Stimulated activated effector memory CD8-positive, alpha-beta T cell treated with anti-CD3 and anti-CD28 coated beads, Interleukin-12 subunit alpha, Interleukin-12 subunit beta, amount 100 ng/mL, for 72 hours (primary cell): ENCODE measurements at regions not wholly inside any gene's neighbourhood (a gene's known extent, or its start where the extent isn't known, plus 50 kb on each side); places are given as distances from the start of the nearest gene placed in this dataset.

Experiments used
- ATAC-seq: fragments of 150-1000 bp; cut with Tn5 transposase; 2 replicates; pipeline ENCODE4 v1.10.0; 2021
- DNase-seq, 2 donors: peaks; one replicate each; pipeline ENCODE4 v3.0.0; 2021 to 2022; ENCODE audit warnings: low spot score in 2 of 2
- H3K27ac Mint-ChIP-seq: one replicate; pipeline ENCODE4 v1.8.0; 2022; ENCODE audit warnings: mild to moderate bottlenecking, mixed read lengths
- H3K36me3 Mint-ChIP-seq: one replicate; pipeline ENCODE4 v1.8.0; 2022; ENCODE audit warnings: mild to moderate bottlenecking, mixed read lengths
- H3K4me1 Mint-ChIP-seq: one replicate; pipeline ENCODE4 v1.8.0; 2022; ENCODE audit warnings: mixed read lengths
- H3K4me3 Mint-ChIP-seq: one replicate; pipeline ENCODE4 v1.8.0; 2022; ENCODE audit warnings: mild to moderate bottlenecking, mixed read lengths
- H3K9me3 Mint-ChIP-seq: one replicate; pipeline ENCODE4 v1.8.0; 2022; ENCODE audit warnings: mixed read lengths

GRCh38 chrX:39669668-39670067 lies 428.1 kb downstream of the BCOR start:
- Mint-ChIP-seq H3K36me3 (no peaks in the 10 kb centered on the region), H3K9me3 (no peaks in the 10 kb centered on the region), H3K27ac (no peak overlapping the region), H3K4me1 (no peaks in the 10 kb centered on the region), H3K4me3 (no peak overlapping the region)
- ATAC-seq, result no peak
- no peak for DNase-seq

GRCh38 chrX:39670281-39670680 lies 427.5 kb downstream of the BCOR start:
- H3K36me3 Mint-ChIP-seq, result no peaks in the 10 kb centered on the region
- H3K4me1 Mint-ChIP-seq, result no peaks in the 10 kb centered on the region
- no peak for ATAC-seq
- DNase-seq, result no peak
- H3K4me3 Mint-ChIP-seq, result no peak overlapping the region
- H3K9me3 Mint-ChIP-seq, result no peaks in the 10 kb centered on the region
- no peak overlapping the region for H3K27ac Mint-ChIP-seq

GRCh38 chrX:39672405-39672804 lies 425.4 kb downstream of the BCOR start:
- H3K36me3 Mint-ChIP-seq, result no peaks in the 10 kb centered on the region
- no peak overlapping the region for H3K4me3 Mint-ChIP-seq
- H3K9me3 Mint-ChIP-seq, result no peaks in the 10 kb centered on the region
- ATAC-seq (no peak), DNase-seq (no peak)
- no peak overlapping the region for H3K27ac Mint-ChIP-seq
- H3K4me1 Mint-ChIP-seq, result no peaks in the 10 kb centered on the region

- ATAC-seq (no peak), DNase-seq (no peak)
- H3K36me3 Mint-ChIP-seq, result no peaks in the 10 kb centered on the region
- H3K9me3 Mint-ChIP-seq, result no peaks in the 10 kb centered on the region
- H3K4me1 Mint-ChIP-seq, result no peaks in the 10 kb centered on the region
- H3K4me3 Mint-ChIP-seq, result no peak overlapping the region
- no peak overlapping the region for H3K27ac Mint-ChIP-seq
Observed at GRCh38 chrX:39674490-39675161, 423.1 kb downstream of the BCOR start.

GRCh38 chrX:39675162-39675553 lies 422.6 kb downstream of the BCOR start:
- no peak overlapping the region for H3K4me3 Mint-ChIP-seq
- no peaks in the 10 kb centered on the region for H3K9me3 Mint-ChIP-seq
- ATAC-seq, result no peak
- no peak for DNase-seq
- no peaks in the 10 kb centered on the region for H3K36me3 Mint-ChIP-seq
- H3K27ac Mint-ChIP-seq, result no peak overlapping the region
- H3K4me1 Mint-ChIP-seq, result no peaks in the 10 kb centered on the region

- no peak for ATAC-seq
- no peak for DNase-seq
- Mint-ChIP-seq H3K4me1 (no peaks in the 10 kb centered on the region), H3K36me3 (no peaks in the 10 kb centered on the region), H3K9me3 (no peaks in the 10 kb centered on the region), H3K27ac (no peak overlapping the region), H3K4me3 (no peak overlapping the region)
Observed at GRCh38 chrX:39675619-39676018, 422.1 kb downstream of the BCOR start.

GRCh38 chrX:39676434-39676833 lies 421.3 kb downstream of the BCOR start:
- H3K4me1 Mint-ChIP-seq, result no peaks in the 10 kb centered on the region
- no peaks in the 10 kb centered on the region for H3K9me3 Mint-ChIP-seq
- no peak for DNase-seq
- ATAC-seq, result no peak
- H3K36me3 Mint-ChIP-seq, result no peaks in the 10 kb centered on the region
- no peak overlapping the region for H3K27ac Mint-ChIP-seq
- no peak overlapping the region for H3K4me3 Mint-ChIP-seq

GRCh38 chrX:39677585-39677977 lies 420.2 kb downstream of the BCOR start:
- H3K27ac Mint-ChIP-seq, result no peak overlapping the region
- no peaks in the 10 kb centered on the region for H3K9me3 Mint-ChIP-seq
- H3K4me3 Mint-ChIP-seq, result no peak overlapping the region
- no peaks in the 10 kb centered on the region for H3K36me3 Mint-ChIP-seq
- H3K4me1 Mint-ChIP-seq, result no peaks in the 10 kb centered on the region
- DNase-seq, result no peak
- no peak for ATAC-seq

- Mint-ChIP-seq H3K4me1 (no peaks in the 10 kb centered on the region), H3K9me3 (no peaks in the 10 kb centered on the region)
- ATAC-seq, result no peak
Observed at GRCh38 chrX:39677978-39678791, 419.6 kb downstream of the BCOR start.

GRCh38 chrX:39678914-39679313 lies 418.8 kb downstream of the BCOR start:
- no peaks in the 10 kb centered on the region for H3K4me1 Mint-ChIP-seq
- no peak overlapping the region for H3K27ac Mint-ChIP-seq
- no peaks in the 10 kb centered on the region for H3K9me3 Mint-ChIP-seq
- ATAC-seq (no peak), DNase-seq (no peak)
- no peaks in the 10 kb centered on the region for H3K36me3 Mint-ChIP-seq
- H3K4me3 Mint-ChIP-seq, result no peak overlapping the region

More at GRCh38 chrX:39677978-39678791, 419.6 kb downstream of the BCOR start:
- no peak for DNase-seq
- H3K27ac Mint-ChIP-seq, result no peak overlapping the region
- H3K36me3 Mint-ChIP-seq, result no peaks in the 10 kb centered on the region
- H3K4me3 Mint-ChIP-seq, result no peak overlapping the region

- no peaks in the 10 kb centered on the region for H3K4me1 Mint-ChIP-seq
- no peaks in the 10 kb centered on the region for H3K9me3 Mint-ChIP-seq
- DNase-seq (no peak), ATAC-seq (no peak)
- no peak overlapping the region for H3K27ac Mint-ChIP-seq
- no peaks in the 10 kb centered on the region for H3K36me3 Mint-ChIP-seq
- no peak overlapping the region for H3K4me3 Mint-ChIP-seq
Observed at GRCh38 chrX:39679497-39680157, 418.1 kb downstream of the BCOR start.

GRCh38 chrX:39681885-39682284 lies 415.9 kb downstream of the BCOR start:
- no peak for ATAC-seq
- H3K9me3 Mint-ChIP-seq, result no peaks in the 10 kb centered on the region
- DNase-seq, result no peak
- no peaks in the 10 kb centered on the region for H3K36me3 Mint-ChIP-seq
- no peak overlapping the region for H3K4me3 Mint-ChIP-seq
- H3K27ac Mint-ChIP-seq, result no peak overlapping the region
- no peaks in the 10 kb centered on the region for H3K4me1 Mint-ChIP-seq

GRCh38 chrX:39682778-39683177 lies 415.0 kb downstream of the BCOR start:
- H3K27ac Mint-ChIP-seq, result no peak overlapping the region
- no peaks in the 10 kb centered on the region for H3K9me3 Mint-ChIP-seq
- DNase-seq (no peak), ATAC-seq (no peak)
- H3K36me3 Mint-ChIP-seq, result no peaks in the 10 kb centered on the region
- H3K4me1 Mint-ChIP-seq, result no peaks in the 10 kb centered on the region
- H3K4me3 Mint-ChIP-seq, result no peak overlapping the region

GRCh38 chrX:39688219-39688575 lies 409.6 kb downstream of the BCOR start:
- DNase-seq (no peak), ATAC-seq (no peak)
- Mint-ChIP-seq H3K9me3 (no peaks in the 10 kb centered on the region), H3K4me3 (no peak overlapping the region), H3K4me1 (no peaks in the 10 kb centered on the region), H3K36me3 (no peaks in the 10 kb centered on the region), H3K27ac (no peak overlapping the region)

- no peaks in the 10 kb centered on the region for H3K36me3 Mint-ChIP-seq
- no peak for DNase-seq
Observed at GRCh38 chrX:39688576-39689375, 409.0 kb downstream of the BCOR start.

More at GRCh38 chrX:39688576-39689375, 409.0 kb downstream of the BCOR start:
- Mint-ChIP-seq H3K27ac (no peak overlapping the region), H3K4me1 (no peaks in the 10 kb centered on the region), H3K9me3 (no peaks in the 10 kb centered on the region), H3K4me3 (no peak overlapping the region)
- peak; percentile 37 for ATAC-seq
